ENCODE measurements at regions not wholly inside any gene's neighbourhood (a gene's known extent, or its start where the extent isn't known, plus 50 kb on each side); places are given as distances from the start of the nearest gene placed in this dataset.

DNA sequence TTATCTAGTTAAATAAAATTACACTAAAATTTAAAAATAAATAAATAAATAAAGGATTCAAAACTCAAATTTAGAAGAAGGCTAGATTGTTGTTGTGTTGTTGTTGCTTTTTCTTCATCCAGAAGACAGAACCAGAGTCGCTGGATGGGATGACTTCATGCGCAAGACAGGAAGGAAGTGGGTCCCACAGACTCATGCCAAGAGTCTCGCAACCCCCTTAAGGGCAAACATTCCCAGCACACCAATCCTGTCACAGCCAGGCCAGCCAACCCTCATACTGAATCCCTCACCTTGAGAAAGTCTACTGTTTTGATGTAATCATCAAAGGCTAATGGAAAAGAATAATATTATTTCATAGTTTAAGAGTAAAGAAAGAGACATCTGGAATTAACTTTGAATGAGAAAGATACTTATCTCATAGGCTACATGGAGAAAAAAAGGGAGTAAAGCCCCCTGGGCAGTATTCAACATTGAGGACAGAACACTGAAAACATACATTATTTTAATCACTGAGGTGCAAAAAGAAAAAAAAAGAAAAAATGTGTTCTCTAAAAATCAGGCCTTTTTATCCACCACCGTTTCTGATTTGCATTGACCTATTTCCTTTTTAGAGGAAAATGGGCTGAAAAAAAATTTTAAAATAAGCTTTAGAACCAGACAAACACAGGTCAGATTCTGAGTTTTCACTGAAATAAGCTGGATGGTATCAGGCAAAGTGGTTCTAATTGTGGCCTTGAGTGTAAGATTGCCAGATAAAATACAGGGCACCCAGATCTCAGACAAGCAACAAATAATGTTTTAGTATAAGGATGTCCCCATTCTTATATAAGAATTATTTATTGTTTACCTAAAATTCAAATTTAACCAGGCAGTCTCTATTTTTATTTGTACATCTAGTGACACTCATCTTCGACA, 826.5 kb downstream of the TNS3 start:
- DNase-seq (ENCODE audit: low spot score) = no peak

DNA sequence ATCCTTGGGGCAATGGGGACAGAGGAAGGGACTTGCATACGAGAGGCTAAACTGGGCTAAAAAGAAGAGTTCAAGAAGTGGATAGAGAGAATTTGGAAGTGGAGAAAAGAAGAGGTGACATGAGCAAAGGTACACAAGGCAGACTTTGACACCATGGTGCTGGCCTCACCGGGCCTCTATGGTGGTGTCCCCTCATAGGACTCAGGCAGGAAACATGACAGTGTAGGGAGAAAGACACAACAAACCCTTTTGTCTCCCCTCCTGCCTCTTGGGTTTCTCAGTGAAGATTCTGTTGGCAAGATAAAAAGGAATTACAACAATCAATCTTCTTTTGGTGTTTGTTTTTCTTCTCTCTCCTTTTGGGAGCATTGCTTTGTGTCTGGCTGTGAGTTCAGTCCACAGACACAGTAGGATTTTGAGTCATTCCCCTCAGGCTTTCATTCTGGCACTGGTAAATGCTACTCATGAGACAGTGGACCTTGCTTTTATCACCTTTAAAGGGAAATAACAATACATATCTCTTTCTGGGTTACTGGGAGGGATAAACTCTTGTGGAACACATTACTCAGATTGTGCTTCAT, 827.7 kb downstream of the TNS3 start:
- no peak for DNase-seq (ENCODE audit: low spot score)

DNA sequence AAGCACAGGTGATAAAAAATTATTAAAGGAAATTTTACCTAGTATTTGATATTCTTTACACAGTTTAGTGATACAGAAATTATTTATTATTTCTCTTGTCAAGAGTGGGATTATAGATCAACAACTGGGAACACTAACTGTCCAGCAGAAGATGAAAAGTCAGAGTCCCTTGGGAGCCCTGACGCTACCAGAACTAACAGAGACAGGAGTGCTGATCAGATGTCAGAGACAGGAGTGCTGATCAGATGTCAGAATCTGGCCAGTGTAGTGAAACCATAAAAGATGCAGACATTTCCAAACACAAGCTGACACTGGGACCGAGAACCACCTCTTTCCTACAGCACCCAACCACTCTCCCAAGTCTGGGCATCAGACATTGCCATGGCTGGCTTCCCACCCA, 828.2 kb downstream of the TNS3 start:
- no peak for DNase-seq (ENCODE audit: low spot score)

DNA sequence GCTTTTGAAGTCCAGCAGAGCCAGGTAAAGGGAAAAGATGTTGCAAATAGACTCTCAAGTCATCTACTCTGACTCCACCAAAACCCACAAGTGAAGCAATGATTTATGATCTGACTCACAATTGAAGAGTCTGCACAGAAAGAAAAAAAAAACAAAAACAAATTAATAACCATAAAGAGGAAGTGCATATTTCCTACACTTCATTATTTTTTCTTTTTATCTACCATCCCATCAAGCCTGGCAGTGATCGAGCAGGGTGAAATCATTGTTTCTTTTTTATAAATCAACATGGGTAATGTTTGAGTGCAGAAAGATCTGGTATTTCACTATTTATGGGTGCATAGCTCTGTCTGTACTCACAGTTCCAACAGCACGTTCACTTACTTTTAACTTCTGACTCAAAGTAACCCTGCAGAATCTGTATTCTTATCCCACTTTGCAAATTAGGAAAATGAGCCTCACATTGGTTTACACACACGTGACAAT, 829.0 kb downstream of the TNS3 start:
- DNase-seq (ENCODE audit: low spot score) = peak; percentile 11

DNA sequence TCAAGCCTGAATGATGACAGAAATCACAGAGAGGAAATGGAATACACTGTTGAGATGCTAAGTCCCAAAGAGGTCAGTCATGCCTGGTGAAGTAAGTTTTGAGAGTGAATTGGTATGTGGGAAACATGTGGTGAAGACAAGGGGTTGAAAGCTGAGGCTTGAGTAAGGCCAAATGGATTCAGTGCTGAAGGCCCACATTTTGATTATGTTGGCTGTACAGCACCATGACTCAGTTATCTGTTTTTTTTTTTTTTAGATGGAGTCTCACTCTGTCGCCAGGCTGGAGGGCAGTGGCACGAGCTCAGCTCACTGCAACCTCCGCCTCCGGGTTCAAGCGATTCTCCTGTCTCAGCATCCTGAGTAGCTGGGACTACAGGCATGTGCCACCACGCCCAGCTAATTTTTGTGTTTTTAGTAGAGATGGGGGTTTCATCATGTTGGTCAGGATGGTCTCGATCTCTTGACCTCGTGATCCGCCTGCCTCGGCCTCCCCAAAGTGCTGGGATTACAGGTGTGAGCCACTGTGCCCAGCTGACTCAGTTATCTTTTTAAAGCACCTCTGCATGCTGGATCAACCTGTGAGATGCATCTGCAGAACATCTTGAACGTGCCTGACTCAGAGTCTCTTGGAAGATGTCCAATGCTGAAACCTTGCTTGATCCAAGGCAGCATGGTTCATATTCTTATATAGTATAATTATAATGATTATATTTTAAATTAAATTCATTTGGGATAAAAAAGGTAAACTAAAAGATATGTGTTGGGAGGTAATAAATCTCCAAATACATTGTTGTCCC, 829.8 kb downstream of the TNS3 start:
- DNase-seq (ENCODE audit: low spot score) = peak; percentile 17

DNA sequence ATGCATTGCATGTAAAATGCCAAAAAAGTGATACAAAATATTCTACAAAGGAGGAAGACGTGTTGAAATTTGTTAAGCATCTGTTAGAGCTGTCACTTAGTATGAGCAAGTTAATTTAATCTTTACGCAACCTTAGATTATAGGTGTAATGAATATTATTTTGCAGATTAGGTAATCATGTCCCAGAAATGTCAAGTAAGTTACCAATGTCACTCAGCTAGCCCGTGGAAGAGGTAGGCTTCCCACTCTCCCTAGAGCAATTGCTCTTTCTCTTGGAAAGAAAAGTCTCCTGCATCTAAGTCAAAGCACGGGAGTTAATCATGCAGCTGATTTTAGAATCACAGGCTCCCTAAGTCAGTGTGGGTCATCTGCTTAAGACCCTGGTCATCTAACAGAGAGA, 830.4 kb upstream of the IGFBP3 start:
- no peak for DNase-seq (ENCODE audit: low spot score)

DNA sequence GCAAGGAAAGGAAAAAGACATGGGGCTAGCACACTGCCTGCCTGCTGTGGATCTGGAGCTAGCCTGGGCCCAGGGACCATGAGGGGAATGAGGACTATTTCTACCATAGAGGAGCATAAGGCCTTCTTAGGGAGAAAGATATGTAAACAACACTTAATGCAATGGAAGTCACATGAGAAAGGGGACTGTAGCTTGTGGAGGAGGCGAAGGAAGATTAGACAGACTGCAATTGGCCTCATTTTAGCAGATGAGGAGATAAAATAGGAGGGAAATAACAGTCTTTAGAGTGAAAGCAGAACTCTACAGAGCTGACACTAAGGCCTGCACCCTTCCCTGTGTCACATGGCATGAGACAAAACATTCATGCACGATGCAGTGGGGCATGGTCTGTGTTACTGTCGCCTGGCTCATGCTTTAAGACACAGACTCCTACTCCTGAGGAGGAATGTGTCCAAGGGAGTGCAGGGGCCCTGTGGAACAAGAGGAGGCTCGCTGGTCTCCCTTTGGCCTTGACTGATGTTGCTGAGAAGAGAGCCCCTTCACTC, 829.3 kb upstream of the IGFBP3 start:
- DNase-seq (ENCODE audit: low spot score) = no peak

DNA sequence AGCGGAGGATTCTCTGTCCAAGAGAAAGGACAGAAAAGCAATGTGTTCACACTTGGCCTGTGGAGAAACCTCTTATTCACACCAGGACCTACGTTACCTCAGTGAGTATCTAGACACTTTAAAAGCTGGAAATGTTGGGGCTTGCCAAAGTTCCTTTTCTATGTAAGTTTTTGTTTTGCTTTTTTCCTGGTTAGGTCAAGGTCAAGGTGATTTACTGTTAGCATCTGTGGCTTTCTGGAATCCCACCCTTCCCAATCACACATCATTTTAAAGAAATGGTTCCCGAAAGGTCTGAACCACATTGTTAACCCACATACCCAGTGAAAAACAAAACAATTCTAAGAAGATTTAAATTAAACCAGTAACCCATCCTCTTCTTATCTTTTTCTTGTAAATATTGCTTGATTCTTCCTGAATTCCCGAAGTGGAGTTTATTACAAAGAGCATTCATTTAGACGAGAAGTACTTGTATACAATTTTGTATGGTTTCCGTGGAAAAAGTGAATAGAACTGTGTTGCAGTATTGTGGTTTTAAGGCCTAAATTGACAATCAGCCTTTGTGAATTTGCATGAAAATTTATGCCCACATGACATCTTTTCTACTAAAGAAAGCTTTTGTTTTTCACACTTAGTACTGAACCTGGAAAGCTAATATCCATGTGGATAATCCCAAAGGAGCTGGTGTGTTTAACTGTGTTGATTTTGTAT, 827.0 kb upstream of the IGFBP3 start:
- no peak for DNase-seq (ENCODE audit: low spot score)

GRCh38 chr7:46746695-46747687, 825.9 kb upstream of the IGFBP3 start:
- DNase-seq (ENCODE audit: low spot score) = no peak

DNA sequence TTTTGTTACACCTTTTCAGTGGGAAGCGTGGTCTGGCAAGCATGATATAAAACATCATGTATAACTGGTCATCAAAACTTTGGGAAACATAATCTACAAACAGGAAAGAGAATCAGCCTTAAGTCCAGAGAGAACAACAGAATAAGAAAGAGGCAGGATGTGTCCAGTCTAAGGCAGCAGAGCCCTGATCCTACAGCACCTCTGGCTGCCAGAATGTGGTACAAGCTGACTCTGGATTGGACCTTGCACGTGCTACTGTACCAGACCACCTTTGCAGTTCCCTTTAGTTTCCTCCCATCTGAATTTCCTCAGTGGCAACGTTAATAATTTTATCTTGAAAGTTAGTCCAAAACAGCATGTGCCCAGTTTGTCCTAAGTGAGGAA, 824.6 kb upstream of the IGFBP3 start:
- DNase-seq (ENCODE audit: low spot score) = no peak

- DNase-seq (ENCODE audit: low spot score) = no peak
Observed at GRCh38 chr7:46744957-46745706, 824.1 kb upstream of the IGFBP3 start.

DNA sequence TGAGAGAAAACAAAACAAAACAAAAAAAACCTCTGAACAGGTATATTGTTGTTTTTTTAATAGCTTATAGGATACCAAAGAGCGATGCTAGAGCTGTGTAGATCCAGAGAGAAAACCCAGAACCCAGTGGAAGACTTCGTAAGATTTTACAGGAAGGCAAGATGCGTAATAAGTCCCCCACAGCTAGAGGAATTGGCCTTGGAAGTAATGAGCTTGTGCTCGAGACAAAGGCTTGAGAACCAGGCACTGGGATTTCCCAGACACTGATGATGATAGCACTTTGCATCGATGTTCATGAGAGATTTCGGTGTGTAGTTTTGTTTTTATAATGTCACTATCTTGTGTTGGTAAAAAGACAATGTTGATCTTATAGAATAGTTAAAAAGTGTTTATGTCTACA, 821.5 kb upstream of the IGFBP3 start:
- no peak for DNase-seq (ENCODE audit: low spot score)

DNA sequence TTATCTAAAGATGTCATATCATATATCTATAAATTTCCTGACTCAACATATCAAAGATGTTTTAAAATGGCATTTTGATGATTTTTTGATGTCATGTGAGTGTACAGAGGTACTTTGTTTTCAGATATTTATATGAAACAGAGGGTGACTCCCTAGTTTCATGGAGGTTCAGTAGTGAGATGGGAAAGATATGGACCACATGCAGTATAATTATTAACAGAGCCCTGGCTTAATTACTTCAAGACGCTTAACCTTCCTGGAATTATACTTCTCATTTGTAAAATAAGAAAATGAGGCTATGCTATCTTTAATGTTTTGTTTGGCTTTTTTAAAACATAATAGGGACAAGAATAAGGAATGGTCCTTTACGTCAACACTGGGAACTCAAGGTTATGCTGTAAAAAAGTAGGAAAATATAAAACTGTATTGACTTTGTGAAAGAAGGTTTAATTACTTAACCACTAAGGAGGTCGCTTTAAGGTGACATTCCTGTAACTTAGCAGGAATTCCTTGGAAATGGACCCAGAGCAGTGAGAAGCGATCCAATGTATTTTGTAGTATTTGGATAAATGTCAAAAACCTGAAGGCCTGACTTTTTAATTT, 821.0 kb upstream of the IGFBP3 start:
- DNase-seq (ENCODE audit: low spot score) = no peak

- DNase-seq (ENCODE audit: low spot score) = no peak
Observed at GRCh38 chr7:46741181-46741580, 820.1 kb upstream of the IGFBP3 start.

GRCh38 chr7:46739518-46740234, 818.6 kb upstream of the IGFBP3 start:
- DNase-seq (ENCODE audit: low spot score) = no peak

- DNase-seq (ENCODE audit: low spot score) = no peak
Observed at GRCh38 chr7:46738796-46739195, 817.7 kb upstream of the IGFBP3 start.

GRCh38 chr7:46738165-46738564, 817.1 kb upstream of the IGFBP3 start:
- no peak for DNase-seq (ENCODE audit: low spot score)

DNA sequence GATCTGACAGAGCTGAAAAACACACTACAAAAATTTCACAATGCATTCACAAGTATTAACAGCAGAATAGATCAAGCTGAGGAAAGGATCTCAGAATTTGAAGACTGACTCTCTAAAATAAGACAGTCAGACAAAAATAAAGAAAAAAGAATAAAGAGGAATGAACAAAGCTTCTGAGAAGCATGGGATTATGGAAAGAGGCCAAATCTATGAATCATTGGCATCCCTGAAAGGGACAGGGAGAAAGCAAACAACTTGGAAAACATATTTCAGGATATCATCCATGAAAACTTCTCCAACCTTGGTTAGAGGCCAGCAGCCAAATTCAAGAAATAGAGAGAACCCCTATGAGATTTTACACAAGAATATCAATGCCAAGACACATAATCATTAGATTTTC, 804.8 kb upstream of the IGFBP3 start:
- no peak for DNase-seq (ENCODE audit: low spot score)

DNA sequence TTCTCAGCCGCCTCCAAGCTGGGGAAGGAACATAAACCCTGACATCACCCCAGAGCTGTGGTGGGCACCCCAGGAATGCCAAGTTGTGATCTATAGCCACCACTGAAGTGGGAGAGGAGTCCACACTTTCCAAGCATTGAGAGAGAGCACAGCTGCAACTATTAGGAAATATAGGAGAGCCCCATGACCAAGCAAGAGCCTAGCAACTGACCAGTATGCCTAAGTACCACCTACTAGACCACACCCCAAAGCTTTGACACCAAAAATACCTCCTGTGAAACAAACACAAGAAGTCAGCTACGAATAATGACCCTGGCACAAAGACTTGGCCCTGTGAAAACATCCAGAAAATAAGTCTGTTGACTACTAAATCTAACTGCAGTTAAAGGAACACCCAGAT, 804.1 kb upstream of the IGFBP3 start:
- DNase-seq (ENCODE audit: low spot score) = no peak

Measured in AG08396 (cell line).